ENCODE measurements at regions not wholly inside any gene's neighbourhood (a gene's known extent, or its start where the extent isn't known, plus 50 kb on each side); places are given as distances from the start of the nearest gene placed in this dataset.

- in situ Hi-C loops (cut with MboI; ENCODE audit: low sequenced_read_pairs) = no loop called here
These were observed 220.8 kb upstream of the KLHL29 start for GRCh38 chr2:23164173-23164572.

DNA sequence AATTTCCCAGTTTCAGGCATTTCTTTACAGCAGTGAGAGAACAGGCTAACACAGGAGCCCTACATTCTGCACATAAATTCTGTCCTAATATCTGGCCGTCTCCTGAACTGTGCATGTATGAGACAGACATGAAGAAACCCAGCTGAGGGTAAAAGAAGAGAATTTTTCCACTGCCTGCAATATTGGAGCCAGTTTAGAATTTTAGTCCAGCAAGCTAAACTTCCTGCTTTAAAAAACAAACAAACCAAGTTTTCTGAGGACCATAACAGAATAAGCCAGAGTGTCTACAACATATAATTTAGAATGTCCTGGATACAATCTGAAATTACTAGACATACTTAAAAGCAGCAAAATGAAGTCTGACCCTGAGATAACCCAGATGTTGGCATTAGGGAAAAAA, 215.1 kb upstream of the KLHL29 start:
- in situ Hi-C loops (cut with MboI; ENCODE audit: low sequenced_read_pairs) = no loop called here

GRCh38 chr2:23171108-23171507, 213.9 kb upstream of the KLHL29 start:
- in situ Hi-C loops (cut with MboI; ENCODE audit: low sequenced_read_pairs) = no loop called here

DNA sequence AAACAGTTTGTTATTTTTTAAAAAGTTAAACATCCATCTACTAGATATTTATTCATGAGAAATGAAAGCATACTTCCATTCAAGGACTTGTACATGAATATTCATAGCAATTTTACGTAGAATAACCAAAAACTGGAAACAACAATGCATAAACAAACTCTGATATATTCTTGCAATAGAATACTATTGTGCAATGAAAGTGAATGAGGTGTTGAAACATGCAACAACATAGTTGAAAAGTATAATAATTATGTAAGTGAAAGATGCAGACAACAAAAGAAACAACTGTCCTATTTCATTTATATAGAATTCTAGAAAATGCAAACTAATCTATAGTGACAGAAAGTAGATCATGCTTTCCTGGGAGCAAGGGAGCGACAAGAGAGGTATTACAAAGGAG, 206.6 kb upstream of the KLHL29 start:
- in situ Hi-C loops (cut with MboI; ENCODE audit: low sequenced_read_pairs) = no loop called here

- in situ Hi-C loops (cut with MboI; ENCODE audit: low sequenced_read_pairs) = no loop called here
These were observed 201.2 kb upstream of the KLHL29 start for GRCh38 chr2:23183733-23184132.

DNA sequence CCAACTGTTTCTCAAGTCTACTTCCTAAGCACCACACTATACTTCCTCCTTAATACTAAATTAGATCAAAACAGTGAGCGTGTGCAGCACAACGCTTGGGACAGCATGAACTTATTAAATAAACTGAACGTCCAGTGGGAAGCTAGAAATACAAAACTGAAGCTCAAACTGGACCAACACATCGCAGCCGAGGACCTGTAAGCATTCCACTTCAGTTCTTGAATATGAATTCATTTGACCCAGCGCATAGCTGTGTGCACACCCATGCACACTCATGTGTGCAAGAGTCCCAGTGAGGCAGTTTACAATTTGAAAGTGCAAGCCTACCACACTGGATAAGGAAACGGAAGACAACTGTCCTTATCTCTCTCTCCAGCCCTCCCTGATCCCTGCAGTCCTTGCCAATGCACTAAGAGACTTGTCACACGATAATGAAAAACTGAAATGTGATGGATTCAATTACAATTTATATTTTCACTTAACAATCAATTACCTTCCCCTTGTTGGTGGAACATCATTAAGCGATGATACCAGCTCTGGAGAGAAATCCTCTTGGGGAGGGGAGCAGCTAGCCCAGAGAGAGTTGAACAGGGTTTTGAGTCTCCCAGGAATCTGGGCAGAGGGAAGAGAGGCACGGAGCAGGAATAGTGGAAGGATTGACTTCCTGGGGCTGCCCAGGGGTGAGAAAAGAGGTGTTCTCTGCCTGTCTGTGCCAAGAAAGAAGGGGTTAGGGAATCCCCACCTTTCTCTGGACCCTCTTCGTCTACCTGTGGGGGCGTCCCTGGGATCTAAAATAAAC, 186.5 kb upstream of the KLHL29 start:
- in situ Hi-C loops (cut with MboI; ENCODE audit: low sequenced_read_pairs) = no loop called here

- in situ Hi-C loops (cut with MboI; ENCODE audit: low sequenced_read_pairs) = no loop called here
These were observed 185.7 kb upstream of the KLHL29 start for GRCh38 chr2:23199115-23199918.

DNA sequence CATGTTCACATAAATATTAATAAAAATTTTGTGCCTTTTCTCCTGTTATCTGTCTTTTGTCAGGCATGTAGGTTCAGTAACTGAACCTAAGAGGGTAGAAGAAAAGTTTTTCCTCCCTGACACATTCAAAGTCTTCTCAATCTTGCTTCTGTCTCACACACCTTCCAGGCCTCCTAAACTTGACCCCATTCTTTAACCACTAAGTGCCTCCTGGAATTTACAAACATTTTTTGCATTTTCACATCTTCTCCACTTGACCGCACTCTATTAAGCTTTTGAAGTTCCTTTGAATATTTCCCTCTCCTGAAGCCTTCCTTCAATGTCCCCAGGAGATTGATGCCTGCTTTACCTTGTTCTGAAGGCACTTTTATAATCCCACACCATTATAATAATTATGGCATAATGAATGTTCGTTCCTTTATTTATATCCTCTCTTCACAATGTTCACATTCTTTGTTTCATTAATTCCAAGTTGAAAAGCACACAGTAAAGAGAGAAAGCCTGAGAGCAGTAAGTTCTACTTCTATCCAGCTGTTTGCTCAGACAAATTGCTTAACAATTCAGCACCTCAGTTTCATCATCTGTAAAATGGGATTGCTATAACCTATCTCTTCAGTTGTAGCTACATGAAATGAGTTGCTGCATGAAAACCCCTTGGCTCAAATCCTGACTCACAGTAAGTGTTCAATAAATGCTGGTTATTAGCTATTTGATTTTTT, 184.8 kb upstream of the KLHL29 start:
- in situ Hi-C loops (cut with MboI; ENCODE audit: low sequenced_read_pairs) = loop anchor here (25.0 kb wide), 1 partner anchor 262 kb away; no protein-coding TSS in a partner anchor

- in situ Hi-C loops (cut with MboI; ENCODE audit: low sequenced_read_pairs) = loop anchor here (25.0 kb wide), 1 partner anchor 262 kb away; no protein-coding TSS in a partner anchor
These were observed 184.2 kb upstream of the KLHL29 start for GRCh38 chr2:23200787-23201114.

- in situ Hi-C loops (cut with MboI; ENCODE audit: low sequenced_read_pairs) = loop anchor here (25.0 kb wide), 1 partner anchor 259 kb away; no protein-coding TSS in a partner anchor
These were observed 181.6 kb upstream of the KLHL29 start for GRCh38 chr2:23203383-23203782.

GRCh38 chr2:23204685-23205242, 180.2 kb upstream of the KLHL29 start:
- in situ Hi-C loops (cut with MboI; ENCODE audit: low sequenced_read_pairs) = loop anchor here (25.0 kb wide), 1 partner anchor 258 kb away; no protein-coding TSS in a partner anchor

GRCh38 chr2:23206650-23207049, 178.3 kb upstream of the KLHL29 start:
- in situ Hi-C loops (cut with MboI; ENCODE audit: low sequenced_read_pairs) = loop anchor here (25.0 kb wide), 1 partner anchor 256 kb away; no protein-coding TSS in a partner anchor

DNA sequence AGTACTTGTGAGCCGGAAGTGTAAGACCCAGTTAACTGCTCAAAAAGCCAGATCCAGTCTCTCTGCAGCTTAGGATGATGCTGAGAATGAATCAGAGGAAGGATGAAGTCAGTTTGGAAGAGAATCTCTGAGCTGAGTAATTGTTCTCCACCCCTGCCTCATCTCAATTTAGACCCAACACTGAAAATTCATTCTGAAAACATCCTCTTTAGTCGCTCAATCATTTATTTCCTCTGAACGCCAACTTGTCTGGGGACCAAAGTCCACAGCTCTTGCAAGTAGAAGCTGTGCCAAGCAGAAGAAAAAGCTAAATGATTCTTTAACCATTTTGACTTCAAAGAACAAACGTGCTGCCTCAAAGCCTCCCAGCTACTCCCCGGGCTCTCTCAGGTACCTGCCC, 177.1 kb upstream of the KLHL29 start:
- in situ Hi-C loops (cut with MboI; ENCODE audit: low sequenced_read_pairs) = loop anchor here (25.0 kb wide), 1 partner anchor 254 kb away; no protein-coding TSS in a partner anchor

GRCh38 chr2:23208339-23208738, 176.6 kb upstream of the KLHL29 start:
- in situ Hi-C loops (cut with MboI; ENCODE audit: low sequenced_read_pairs) = loop anchor here (25.0 kb wide), 1 partner anchor 254 kb away; no protein-coding TSS in a partner anchor

GRCh38 chr2:23209059-23209458, 175.9 kb upstream of the KLHL29 start:
- in situ Hi-C loops (cut with MboI; ENCODE audit: low sequenced_read_pairs) = loop anchor here (25.0 kb wide), 1 partner anchor 253 kb away; no protein-coding TSS in a partner anchor

- in situ Hi-C loops (cut with MboI; ENCODE audit: low sequenced_read_pairs) = loop anchor here (25.0 kb wide), 1 partner anchor 250 kb away; no protein-coding TSS in a partner anchor
These were observed 172.9 kb upstream of the KLHL29 start for GRCh38 chr2:23211987-23212583.

DNA sequence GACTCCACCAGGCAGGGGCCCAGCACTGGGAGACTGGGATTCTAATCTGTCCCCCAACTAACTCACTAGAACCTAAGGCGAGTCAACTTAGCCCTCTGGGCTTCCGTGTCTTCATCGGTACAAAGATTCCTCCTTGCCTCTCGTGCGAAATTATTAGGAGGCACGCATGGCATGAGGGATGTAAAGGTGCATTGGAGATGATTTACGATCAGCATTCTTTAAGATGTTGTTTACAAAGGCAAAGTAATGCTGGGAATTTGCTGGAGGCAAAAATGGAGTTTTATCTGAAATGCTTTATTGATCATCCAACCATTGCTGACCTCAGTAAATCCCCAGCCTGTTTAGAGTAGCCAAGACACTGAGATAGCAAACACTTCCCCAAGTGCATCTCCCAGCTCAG, 171.8 kb upstream of the KLHL29 start:
- in situ Hi-C loops (cut with MboI; ENCODE audit: low sequenced_read_pairs) = loop anchor here (25.0 kb wide), 1 partner anchor 249 kb away; no protein-coding TSS in a partner anchor

- in situ Hi-C loops (cut with MboI; ENCODE audit: low sequenced_read_pairs) = loop anchor here (25.0 kb wide), 1 partner anchor 247 kb away; no protein-coding TSS in a partner anchor
These were observed 170.0 kb upstream of the KLHL29 start for GRCh38 chr2:23215016-23215415.

- in situ Hi-C loops (cut with MboI; ENCODE audit: low sequenced_read_pairs) = loop anchor here (25.0 kb wide), 1 partner anchor 243 kb away; no protein-coding TSS in a partner anchor
These were observed 165.3 kb upstream of the KLHL29 start for GRCh38 chr2:23219666-23220065.

All from HL-60/S4 treated with phorbol 12-myristate 13-acetate at 8.2 ng/mL for 4 days and 3 days (cell line).